ENCODE measurements at regions not wholly inside any gene's neighbourhood (a gene's known extent, or its start where the extent isn't known, plus 50 kb on each side); places are given as distances from the start of the nearest gene placed in this dataset.
A peak's percentile ranks its signal among the peaks of the same experiment; 100 is the strongest.

- POLR2A ChIA-PET (ENCODE audit: partially characterized antibody): no interaction called here
- H3K4ac ChIP-seq (replicated peaks; ENCODE audit: insufficient read length, low read depth, low read length): no peak overlapping the region
- peak overlapping the region; percentile 61; the same call in 1 of the 2 replicates for H2BK15ac ChIP-seq (ENCODE audit: low read length)
- no peak overlapping the region for H4K5ac ChIP-seq (ENCODE audit: insufficient read length, low read depth, low read length)
- DNase-seq (ENCODE audit: low read depth in 1 of 2, low spot score in 2 of 2) (peak in 1 of 2 experiments; percentile 59), FAIRE-seq (no peak)
- H4K20me1 ChIP-seq (replicated peaks in 1 of 2; ENCODE audit: control insufficient read depth in 1 of 2, insufficient read depth in 2 of 2, low read length in 2 of 2): peaks cover 0 to 2% of the 10 kb centered on the region in 2 experiments
- no peaks in the 10 kb centered on the region for H3K79me1 ChIP-seq (ENCODE audit: low read depth, low read length)
- H3K27ac ChIP-seq (ENCODE audit: low read depth, low read length): no peak overlapping the region
- peak overlapping the region; percentile 80 to 99 for H3K4me2 ChIP-seq (ENCODE audit: insufficient read depth in 1 of 2, low read depth in 2 of 2, low read length in 2 of 2)
- no peaks in the 10 kb centered on the region for H3K79me2 ChIP-seq (ENCODE audit: control insufficient read depth in 1 of 2, insufficient read depth in 2 of 2, low read length in 2 of 2)
- no peak overlapping the region for H2AK5ac ChIP-seq (ENCODE audit: low read depth, low read length)
- no peaks in the 10 kb centered on the region for H3K36me3 ChIP-seq (ENCODE audit: control insufficient read depth in 2 of 4, insufficient read depth in 4 of 4, low read length in 3 of 4)
- H3K9ac ChIP-seq (replicated peaks in 1 of 4; ENCODE audit: extremely low read depth in 1 of 4, low read depth in 3 of 4, low read length in 3 of 4): no peak overlapping the region
- no peak overlapping the region for H4K8ac ChIP-seq (ENCODE audit: extremely low read depth, insufficient read depth, low read length)
- H3K14ac ChIP-seq (ENCODE audit: insufficient read length): no peak overlapping the region
- no peak overlapping the region for H3K18ac ChIP-seq (ENCODE audit: extremely low read depth, low read length)
- CTCF ChIA-PET (ENCODE audit: partially characterized antibody): interaction anchor here (0.7 to 1.4 kb wide), 5 partner anchors 9 to 439 kb away, joined by 3 to 5 read pairs (median 3); no protein-coding TSS in a partner anchor
- peaks cover 20% of the 10 kb centered on the region for H3K23me2 ChIP-seq (ENCODE audit: low read depth, low read length)
- H2BK5ac ChIP-seq (ENCODE audit: low read depth, low read length): no peak overlapping the region
- H3K23ac ChIP-seq (ENCODE audit: insufficient read length): no peak overlapping the region
- no peak overlapping the region for H2BK120ac ChIP-seq (replicated peaks; ENCODE audit: low read depth, low read length)
- peak overlapping the region; percentile 92; the same call in 1 of the 2 replicates for H2BK12ac ChIP-seq (ENCODE audit: low read depth, low read length)
- peaks cover 25 to 79% (median 76%) of the 10 kb centered on the region in 4 experiments for H3K27me3 ChIP-seq (replicated peaks in 1 of 4; ENCODE audit: control insufficient read depth in 3 of 4, extremely low read depth in 1 of 4, insufficient read depth in 3 of 4, low read length in 3 of 4)
- peaks cover 0 to 21% (median 10%) of the 10 kb centered on the region in 4 experiments for H3K4me1 ChIP-seq (replicated peaks in 1 of 4; ENCODE audit: control insufficient read depth in 3 of 4, insufficient read depth in 4 of 4, low read length in 3 of 4)
- TF ChIP-seq POLR2AphosphoS5 (IDR thresholded peaks at IDR 0.05; ENCODE audit: low read depth, low read length): no peak
- peak; percentile 75 for TF ChIP-seq EZH2 (IDR thresholded peaks at IDR 0.05; ENCODE audit: low read depth, low read length, severe bottlenecking)
- no peak for TF ChIP-seq TAF7 (optimal IDR thresholded peaks at IDR 0.05; ENCODE audit: borderline replicate concordance, low read depth, low read length)
- TF ChIP-seq FOSL1 (IDR thresholded peaks at IDR 0.05; ENCODE audit: insufficient read depth, low read depth, low read length): no peak
- no peak for TF ChIP-seq TAF1 (IDR thresholded peaks at IDR 0.05; ENCODE audit: low read depth, low read length)
- no peak for TF ChIP-seq YY1 (IDR thresholded peaks at IDR 0.05; ENCODE audit: low read depth, low read length)
- TF ChIP-seq TBP (IDR thresholded peaks at IDR 0.05; ENCODE audit: low read depth, low read length): no peak
- peak; percentile 79; the same call in 1 of the 2 replicates for TF ChIP-seq SUZ12 (IDR thresholded peaks at IDR 0.05; ENCODE audit: low read length)
- no peak for TF ChIP-seq SIN3A (conservative IDR thresholded peaks at IDR 0.05 in 1 of 2, IDR thresholded peaks at IDR 0.05 in 1 of 2; ENCODE audit: low read depth in 1 of 2, low read length in 2 of 2)
- TF ChIP-seq RNF2 (IDR thresholded peaks at IDR 0.05; ENCODE audit: borderline replicate concordance, low read depth, low read length, missing control alignments, poor library complexity, severe bottlenecking): peak; percentile 60
- TF ChIP-seq GABPA (IDR thresholded peaks at IDR 0.05; ENCODE audit: borderline replicate concordance, insufficient read depth, low read length): no peak
- TF ChIP-seq KDM4A (IDR thresholded peaks at IDR 0.05; ENCODE audit: low read depth, low read length, severe bottlenecking): peak; percentile 76
- no peaks in the 10 kb centered on the region for H3K9me3 ChIP-seq (ENCODE audit: insufficient read depth in 2 of 2, low read depth in 1 of 2, low read length in 1 of 2)
- H3K56ac ChIP-seq (replicated peaks; ENCODE audit: insufficient read length, low read depth, low read length): no peak overlapping the region
- peak overlapping the region; percentile 29 to 77 (median 48) for H3K4me3 ChIP-seq (ENCODE audit: extremely low read depth in 1 of 4, insufficient read depth in 2 of 4, low read depth in 3 of 4, low read length in 4 of 4)
- no peak overlapping the region for H4K91ac ChIP-seq (replicated peaks; ENCODE audit: insufficient read length, low read length)
- 2% methylated on average over 25 of the region's 62 CpGs; no CpG with 5 or more reads in 1 of the 2 experiments for WGBS, 2 experiments (ENCODE audit: extremely low coverage in 1 of 2, insufficient coverage in 1 of 2, insufficient read length in 1 of 2, insufficient replicate concordance in 2 of 2, low coverage in 1 of 2, low lambda C conversion rate in 2 of 2, missing lambda C conversion rate in 1 of 2)
- 0 out of 2 replicates have a peak overlapping the region, but pooled peaks have one; percentile 32 for H2BK20ac ChIP-seq (ENCODE audit: low read length)
- peak overlapping the region; percentile 50; the same call in 1 of the 2 replicates for H2AFZ ChIP-seq (ENCODE audit: low read length)
Measured at GRCh38 chr19:30228113-30228834, 143.9 kb upstream of the ZNF536 start.

All from H1 (cell line).